MCF 10A (cell line): ENCODE measurements at regions not wholly inside any gene's neighbourhood (a gene's known extent, or its start where the extent isn't known, plus 50 kb on each side); places are given as distances from the start of the nearest gene placed in this dataset.

Source experiments
- BruUV-seq: library from RNA; stranded (reverse); fragments of 400-500 nt; replicated peaks from 2 replicates; lab custom pipeline; 2021; lab: Mats Ljungman, UMichigan
- CTCF ChIA-PET: fragments of 300-600 bp; sonication (Branson Sonifier 250); formaldehyde crosslinking; extraction: SDS; loops from one replicate; lab custom pipeline; 2021; ENCODE audit warnings: antibody characterized with exemption, inconsistent platforms; lab: Yijun Ruan, JAX
- POLR2A ChIA-PET: fragments of 300-600, 350-650 bp; sonication (Branson Sonifier 250); formaldehyde crosslinking; extraction: SDS; loops from one replicate; lab custom pipeline; 2020; ENCODE audit warnings: antibody characterized with exemption, inconsistent platforms; lab: Yijun Ruan, JAX
- DNase-seq: peaks from one replicate; pipeline ENCODE4 v3.0.0-alpha.2; 2018; ENCODE audit not compliant: unreplicated experiment
- H3K27ac Mint-ChIP-seq: one replicate; pipeline ENCODE4 v1.8.0; 2022; ENCODE audit warnings: mild to moderate bottlenecking, low read depth, mixed read lengths; ENCODE audit not compliant: unreplicated experiment
- H3K27me3 Mint-ChIP-seq: one replicate; pipeline ENCODE4 v1.8.0; 2022; ENCODE audit warnings: mixed read lengths; ENCODE audit not compliant: insufficient read depth, unreplicated experiment
- H3K36me3 Mint-ChIP-seq: one replicate; pipeline ENCODE4 v1.8.0; 2022; ENCODE audit warnings: mild to moderate bottlenecking, moderate library complexity, mixed read lengths; ENCODE audit not compliant: insufficient read depth, unreplicated experiment
- H3K4me1 Mint-ChIP-seq: one replicate; pipeline ENCODE4 v1.8.0; 2022; ENCODE audit warnings: mixed read lengths; ENCODE audit not compliant: insufficient read depth, unreplicated experiment
- H3K4me3 Mint-ChIP-seq: one replicate; pipeline ENCODE4 v1.8.0; 2022; ENCODE audit warnings: mild to moderate bottlenecking, moderate library complexity, mixed read lengths; ENCODE audit not compliant: unreplicated experiment
- H3K9me3 Mint-ChIP-seq: one replicate; pipeline ENCODE4 v1.8.0; 2022; ENCODE audit warnings: mixed read lengths; ENCODE audit not compliant: unreplicated experiment
- intact Hi-C: fragments of 100-400 bp; cut with micrococcal nuclease; formaldehyde crosslinking; loops from 2 replicates; pipeline ENCODE4 v1.14.1; 2022
- TF ChIP-seq, protein P1 (sequence below): fragments of 200-600 bp; IDR thresholded peaks from one replicate; pipeline ENCODE4 v1.8.0; 2022; ENCODE audit warnings: antibody characterized with exemption, mild to moderate bottlenecking; ENCODE audit not compliant: unreplicated experiment

DNA sequence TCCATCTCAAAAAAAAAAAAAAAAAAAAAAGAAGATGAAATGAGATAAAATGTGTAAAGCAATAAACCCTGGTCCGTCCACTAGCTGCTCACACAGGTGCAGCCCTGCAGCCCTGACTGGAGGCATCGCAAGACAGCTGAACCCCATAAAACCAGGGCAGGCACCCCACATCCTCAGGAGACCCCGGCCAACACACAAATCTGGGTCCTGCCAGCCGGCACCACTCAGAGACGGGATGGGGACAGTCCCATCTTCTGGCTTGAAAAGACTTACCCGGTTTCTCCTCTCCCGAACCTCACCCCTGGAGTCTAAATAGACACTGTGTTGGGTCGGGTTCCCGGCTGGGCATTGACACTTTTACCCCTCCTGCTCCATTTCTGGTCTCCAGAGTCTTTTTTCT, 52.7 kb upstream of the TNRC6C start:
- Mint-ChIP-seq H3K27ac (no peak overlapping the region), H3K36me3 (no peaks in the 10 kb centered on the region), H3K9me3 (no peaks in the 10 kb centered on the region), H3K4me3 (no peak overlapping the region), H3K4me1 (no peaks in the 10 kb centered on the region), H3K27me3 (peaks cover 100% of the 10 kb centered on the region)
- intact Hi-C loops: no loop called here
- CTCF ChIA-PET: interaction anchor here (0.5 to 0.6 kb wide), 2 partner anchors 15 to 46 kb away, joined by 3 read pairs; no protein-coding TSS in a partner anchor
- BruUV-seq: no TSS peak
- no peak for DNase-seq
- TF ChIP-seq, protein P1, sequence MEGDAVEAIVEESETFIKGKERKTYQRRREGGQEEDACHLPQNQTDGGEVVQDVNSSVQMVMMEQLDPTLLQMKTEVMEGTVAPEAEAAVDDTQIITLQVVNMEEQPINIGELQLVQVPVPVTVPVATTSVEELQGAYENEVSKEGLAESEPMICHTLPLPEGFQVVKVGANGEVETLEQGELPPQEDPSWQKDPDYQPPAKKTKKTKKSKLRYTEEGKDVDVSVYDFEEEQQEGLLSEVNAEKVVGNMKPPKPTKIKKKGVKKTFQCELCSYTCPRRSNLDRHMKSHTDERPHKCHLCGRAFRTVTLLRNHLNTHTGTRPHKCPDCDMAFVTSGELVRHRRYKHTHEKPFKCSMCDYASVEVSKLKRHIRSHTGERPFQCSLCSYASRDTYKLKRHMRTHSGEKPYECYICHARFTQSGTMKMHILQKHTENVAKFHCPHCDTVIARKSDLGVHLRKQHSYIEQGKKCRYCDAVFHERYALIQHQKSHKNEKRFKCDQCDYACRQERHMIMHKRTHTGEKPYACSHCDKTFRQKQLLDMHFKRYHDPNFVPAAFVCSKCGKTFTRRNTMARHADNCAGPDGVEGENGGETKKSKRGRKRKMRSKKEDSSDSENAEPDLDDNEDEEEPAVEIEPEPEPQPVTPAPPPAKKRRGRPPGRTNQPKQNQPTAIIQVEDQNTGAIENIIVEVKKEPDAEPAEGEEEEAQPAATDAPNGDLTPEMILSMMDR: no peak
- POLR2A ChIA-PET: no interaction called here

DNA sequence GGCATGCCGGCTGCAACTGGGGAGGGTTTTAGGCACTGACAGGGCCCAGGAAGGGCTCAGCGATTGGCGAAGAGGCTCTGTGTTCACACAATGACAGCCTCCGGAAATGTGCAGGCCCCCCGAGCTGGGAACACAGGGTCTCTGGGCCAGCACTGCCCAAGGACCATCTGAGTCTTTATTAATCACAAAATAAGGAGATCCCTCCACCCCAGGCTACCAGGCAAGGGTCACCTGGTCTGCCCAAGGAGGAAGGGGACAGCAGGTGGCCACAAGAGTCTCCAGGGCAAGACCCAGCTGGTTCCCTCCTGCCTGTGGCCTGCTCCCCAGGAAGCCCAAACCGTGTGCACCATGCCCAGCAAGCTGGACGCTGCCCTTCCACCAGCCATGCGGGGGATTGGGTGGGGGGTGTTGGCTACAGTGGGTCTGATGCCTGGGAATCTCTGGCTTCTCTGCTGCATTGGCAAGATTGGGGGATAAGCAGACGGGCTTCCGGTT, 52.1 kb upstream of the TNRC6C start:
- Mint-ChIP-seq H3K36me3 (no peaks in the 10 kb centered on the region), H3K9me3 (no peaks in the 10 kb centered on the region), H3K4me3 (no peak overlapping the region), H3K27ac (no peak overlapping the region), H3K4me1 (no peaks in the 10 kb centered on the region), H3K27me3 (peaks cover 100% of the 10 kb centered on the region)
- POLR2A ChIA-PET: no interaction called here
- CTCF ChIA-PET: no interaction called here
- DNase-seq: no peak
- TF ChIP-seq, protein P1: no peak
- BruUV-seq: no TSS peak
- intact Hi-C loops: no loop called here

DNA sequence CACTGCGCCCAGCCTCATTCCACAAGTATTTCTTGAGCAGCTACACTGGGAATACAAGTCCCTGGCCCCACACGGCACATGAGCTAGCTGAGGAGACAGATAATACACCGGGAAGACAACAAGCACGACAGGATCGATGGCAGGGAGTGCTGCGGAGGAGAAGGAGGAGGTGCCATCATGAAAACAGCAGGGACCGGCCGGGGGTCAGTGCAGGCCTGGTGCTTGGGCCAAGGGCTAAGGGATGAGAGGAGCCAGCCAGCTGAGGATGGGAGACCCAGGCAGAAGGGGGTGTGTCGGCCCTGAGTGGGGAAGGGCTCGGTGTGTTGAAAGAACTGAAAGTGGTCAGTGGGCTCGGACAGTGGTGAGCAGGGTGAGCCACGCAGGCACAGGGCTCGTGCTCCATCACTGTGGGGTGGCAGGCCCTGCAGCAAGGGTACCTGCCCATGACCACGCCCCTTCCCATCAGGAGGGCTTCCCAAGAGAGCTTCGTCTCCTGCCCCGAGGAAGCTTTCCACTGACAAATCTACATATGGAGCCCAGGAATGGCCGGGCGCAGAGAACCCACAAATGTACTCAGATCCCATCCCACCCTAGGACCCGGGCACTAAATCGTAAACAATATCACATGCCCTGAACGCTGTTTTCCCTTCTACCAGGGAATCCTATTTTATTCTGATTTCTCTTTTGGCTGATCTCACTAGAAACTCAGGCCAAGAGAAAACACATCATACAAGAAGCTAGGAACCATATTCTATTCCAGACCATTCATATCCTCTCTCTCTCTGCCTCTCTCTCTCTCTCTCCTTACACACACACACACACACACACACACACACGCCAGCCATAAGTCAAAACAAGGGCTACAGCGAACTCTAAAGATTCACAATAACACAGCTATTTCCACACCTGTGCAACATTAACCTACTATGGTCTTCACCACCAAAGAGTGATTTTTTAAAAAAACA, 50.7 kb upstream of the TNRC6C start:
- no peaks in the 10 kb centered on the region for H3K36me3 Mint-ChIP-seq
- no peak overlapping the region for H3K4me3 Mint-ChIP-seq
- H3K27ac Mint-ChIP-seq: no peak overlapping the region
- BruUV-seq: no TSS peak
- intact Hi-C loops: no loop called here
- DNase-seq: no peak
- ChIA-PET CTCF (interaction anchor here (0.6 to 1.0 kb wide), 2 partner anchors 8 to 1233 kb away, joined by 3 read pairs; no protein-coding TSS in a partner anchor), POLR2A (interaction anchor here (1.2 kb wide), 1 partner anchor 51 kb away, joined by 3 read pairs; the partner anchor contains the start of gene TNRC6C)
- no peaks in the 10 kb centered on the region for H3K4me1 Mint-ChIP-seq
- H3K9me3 Mint-ChIP-seq: no peaks in the 10 kb centered on the region
- peaks cover 100% of the 10 kb centered on the region for H3K27me3 Mint-ChIP-seq
- TF ChIP-seq, protein P1: no peak

DNA sequence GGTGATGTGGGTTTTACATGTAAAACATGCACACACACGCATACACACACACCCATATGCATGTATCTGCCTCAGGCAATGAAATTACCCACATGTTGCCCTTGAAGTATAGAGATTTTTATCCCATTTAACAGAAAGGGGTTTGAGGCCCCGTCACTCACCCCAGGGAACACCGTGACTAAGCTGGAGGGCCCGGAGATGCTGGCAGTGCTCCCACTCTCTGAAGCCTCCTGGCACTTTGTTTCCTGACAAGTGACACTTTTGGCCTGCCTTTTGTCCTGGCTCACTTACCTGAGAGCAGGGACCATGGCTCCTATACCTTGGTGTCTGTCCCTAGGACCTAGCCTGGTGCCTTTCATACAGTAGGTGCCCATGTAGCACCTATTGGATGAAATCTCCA, 50.0 kb upstream of the TNRC6C start:
- no TSS peak for BruUV-seq
- POLR2A ChIA-PET: interaction anchor here (1.2 kb wide), 1 partner anchor 50 kb away, joined by 3 read pairs; the partner anchor contains the start of gene TNRC6C
- no peak for DNase-seq
- H3K4me3 Mint-ChIP-seq: no peak overlapping the region
- intact Hi-C loops: no loop called here
- H3K9me3 Mint-ChIP-seq: no peaks in the 10 kb centered on the region
- CTCF ChIA-PET: interaction anchor here (0.6 kb wide), 1 partner anchor 1234 kb away, joined by 3 read pairs; no protein-coding TSS in a partner anchor
- peaks cover 95% of the 10 kb centered on the region for H3K27me3 Mint-ChIP-seq
- no peaks in the 10 kb centered on the region for H3K4me1 Mint-ChIP-seq
- TF ChIP-seq, protein P1: no peak
- no peaks in the 10 kb centered on the region for H3K36me3 Mint-ChIP-seq
- H3K27ac Mint-ChIP-seq: no peak overlapping the region
